Astrocyte (in vitro differentiated cells and primary cell): ENCODE measurements at regions not wholly inside any gene's neighbourhood (a gene's known extent, or its start where the extent isn't known, plus 50 kb on each side); places are given as distances from the start of the nearest gene placed in this dataset.

Experiments
- DNase-seq: peaks from one replicate; pipeline ENCODE4 v3.0.0-alpha.2; 2010; ENCODE audit warnings: low read depth
- FAIRE-seq: peaks from 2 replicates; lab custom pipeline; 2011; peaks lifted over from hg19 to GRCh38; lab: Jason Lieb, UNC
- H2AFZ ChIP-seq: 2 replicates; pipeline ENCODE4 v1.6.0; 2012; ENCODE audit warnings: low read depth, low read length, inconsistent platforms
- H3K27ac ChIP-seq: 2 replicates; pipeline ENCODE4 v1.5.1; 2011; ENCODE audit warnings: low read depth, low read length, inconsistent platforms
- H3K27me3 ChIP-seq: 2 replicates; pipeline ENCODE4 v1.6.0; 2011; ENCODE audit warnings: low read length, inconsistent platforms; ENCODE audit not compliant: insufficient read depth
- H3K36me3 ChIP-seq: 2 replicates; pipeline ENCODE4 v1.5.1; 2011; ENCODE audit warnings: low read length, inconsistent platforms; ENCODE audit not compliant: insufficient read depth
- H3K4me1 ChIP-seq: 2 replicates; pipeline ENCODE4 v1.5.1; 2011; ENCODE audit warnings: low read length, inconsistent platforms; ENCODE audit not compliant: insufficient read depth
- H3K4me2 ChIP-seq: 2 replicates; pipeline ENCODE4 v1.6.0; 2012; ENCODE audit warnings: low read length, inconsistent platforms
- H3K4me3 ChIP-seq: 2 replicates; pipeline ENCODE4 v1.5.1; 2011; ENCODE audit warnings: low read depth, mild to moderate bottlenecking, low read length, inconsistent platforms; ENCODE audit not compliant: insufficient read depth
- H3K79me2 ChIP-seq: 2 replicates; pipeline ENCODE4 v1.6.0; 2012; ENCODE audit warnings: mild to moderate bottlenecking, low read length, inconsistent platforms; ENCODE audit not compliant: insufficient read depth
- H3K9ac ChIP-seq: 2 replicates; pipeline ENCODE4 v1.6.0; 2012; ENCODE audit warnings: mild to moderate bottlenecking, low read length, inconsistent platforms
- H3K9me3 ChIP-seq: 2 replicates; pipeline ENCODE4 v1.5.1; 2012; ENCODE audit warnings: low read depth, mild to moderate bottlenecking, low read length, inconsistent platforms; ENCODE audit not compliant: insufficient read depth
- H4K20me1 ChIP-seq: 2 replicates; pipeline ENCODE4 v1.6.0; 2012; ENCODE audit warnings: low read length, inconsistent platforms; ENCODE audit not compliant: insufficient read depth
- H3K27ac Mint-ChIP-seq: one replicate; pipeline ENCODE4 v1.8.0; 2021; ENCODE audit warnings: mild to moderate bottlenecking, mixed read lengths; ENCODE audit not compliant: unreplicated experiment
- H3K27me3 Mint-ChIP-seq: one replicate; pipeline ENCODE4 v1.8.0; 2021; ENCODE audit warnings: low read depth, mixed read lengths; ENCODE audit not compliant: unreplicated experiment
- H3K36me3 Mint-ChIP-seq: one replicate; pipeline ENCODE4 v1.8.0; 2021; ENCODE audit warnings: low read depth, mixed read lengths; ENCODE audit not compliant: unreplicated experiment
- H3K4me1 Mint-ChIP-seq: one replicate; pipeline ENCODE4 v1.8.0; 2021; ENCODE audit warnings: low read depth, mixed read lengths; ENCODE audit not compliant: unreplicated experiment
- H3K4me3 Mint-ChIP-seq: one replicate; pipeline ENCODE4 v1.8.0; 2021; ENCODE audit warnings: mild to moderate bottlenecking, moderate library complexity, mixed read lengths; ENCODE audit not compliant: unreplicated experiment
- H3K9me3 Mint-ChIP-seq: one replicate; pipeline ENCODE4 v1.8.0; 2021; ENCODE audit warnings: mild to moderate bottlenecking, mixed read lengths; ENCODE audit not compliant: unreplicated experiment
- CTCF ChIP-seq: IDR thresholded peaks from 2 replicates; pipeline ENCODE4 v1.5.1; 2011; ENCODE audit warnings: low read depth, mild to moderate bottlenecking, inconsistent platforms, low read length, moderate library complexity; ENCODE audit not compliant: insufficient read depth
- EZH2 ChIP-seq: IDR thresholded peaks from 2 replicates; pipeline ENCODE4 v1.6.1; 2012; ENCODE audit warnings: mild to moderate bottlenecking, low read length, inconsistent platforms; ENCODE audit not compliant: insufficient read depth

DNA sequence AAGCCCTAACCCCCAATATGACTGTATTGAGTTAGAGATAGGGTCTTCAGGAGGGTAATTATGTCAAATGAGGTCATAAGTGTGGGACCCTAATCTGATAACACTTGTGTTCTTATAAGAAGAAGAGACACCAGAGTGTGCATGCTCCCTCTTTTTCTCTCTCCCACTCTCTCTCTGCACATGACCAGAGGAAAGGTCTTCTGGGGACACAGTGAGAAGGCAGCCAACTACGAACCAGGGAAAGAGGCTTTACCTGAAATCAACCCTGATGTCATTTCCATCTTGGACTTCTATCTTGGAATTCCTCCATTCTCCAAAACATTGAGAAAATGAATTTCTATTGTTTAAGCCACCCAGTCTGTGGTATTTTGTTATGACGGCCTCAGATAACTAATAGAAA lies 97.2 kb upstream of the MAD2L1 start:
- H3K36me3 Mint-ChIP-seq = no peaks in the 10 kb centered on the region
- no peak for FAIRE-seq
- no peak overlapping the region for H3K9ac ChIP-seq

DNA sequence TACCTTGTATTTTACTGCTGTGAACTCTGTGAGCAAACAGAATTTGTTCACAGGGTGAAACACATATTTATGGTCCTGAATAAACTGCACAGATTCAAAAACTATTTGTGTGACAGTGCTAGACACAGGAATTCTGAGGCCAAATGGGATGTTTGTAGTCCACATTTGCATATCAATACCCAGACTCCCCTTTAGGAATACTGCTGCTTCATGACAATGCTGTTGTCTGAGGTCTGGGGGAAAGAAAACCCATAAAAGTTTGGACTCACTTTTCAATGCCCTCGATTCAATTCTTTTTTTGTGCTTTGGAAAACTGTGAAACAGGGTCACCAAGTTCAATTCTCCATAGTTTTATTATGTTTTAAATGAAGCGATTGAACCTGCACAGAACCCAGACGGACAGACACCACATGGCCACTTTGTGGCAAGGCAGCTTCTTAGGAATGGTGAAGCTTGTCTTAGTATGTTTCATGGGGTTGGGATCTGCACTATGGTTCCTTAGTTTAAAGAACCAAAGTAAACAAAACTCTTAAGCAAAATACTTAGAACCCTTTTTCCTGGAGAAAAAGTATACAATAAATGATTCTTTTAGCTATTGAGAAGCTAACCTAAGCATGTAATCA lies 92.3 kb upstream of the MAD2L1 start:
- no peaks in the 10 kb centered on the region for H3K9me3 Mint-ChIP-seq
- no peaks in the 10 kb centered on the region for H3K4me1 Mint-ChIP-seq
- H3K27ac Mint-ChIP-seq = no peak overlapping the region
- FAIRE-seq = no peak
- TF ChIP-seq EZH2 (no peak), CTCF (no peak)
- no peaks in the 10 kb centered on the region for H3K9me3 ChIP-seq
- H3K4me3 Mint-ChIP-seq = no peak overlapping the region
- no peaks in the 10 kb centered on the region for H3K79me2 ChIP-seq
- H3K27me3 ChIP-seq = no peaks in the 10 kb centered on the region
- no peaks in the 10 kb centered on the region for H3K36me3 Mint-ChIP-seq
- H3K4me3 ChIP-seq = no peak overlapping the region
- H3K4me2 ChIP-seq = no peak overlapping the region
- no peak overlapping the region for H3K9ac ChIP-seq
- no peak overlapping the region for H2AFZ ChIP-seq
- H3K27me3 Mint-ChIP-seq = no peaks in the 10 kb centered on the region
- no peaks in the 10 kb centered on the region for H3K4me1 ChIP-seq
- H3K27ac ChIP-seq = no peak overlapping the region
- no peaks in the 10 kb centered on the region for H4K20me1 ChIP-seq
- no peaks in the 10 kb centered on the region for H3K36me3 ChIP-seq
- DNase-seq = no peak

More for the DNA sequence above, 97.2 kb upstream of the MAD2L1 start:
- Histone ChIP-seq H3K9me3 (no peaks in the 10 kb centered on the region), H3K27me3 (no peaks in the 10 kb centered on the region), H3K4me1 (no peaks in the 10 kb centered on the region), H2AFZ (no peak overlapping the region), H3K4me2 (no peak overlapping the region), H3K36me3 (no peaks in the 10 kb centered on the region), H3K79me2 (no peaks in the 10 kb centered on the region), H4K20me1 (no peaks in the 10 kb centered on the region), H3K4me3 (no peak overlapping the region), H3K27ac (no peak overlapping the region)
- Mint-ChIP-seq H3K4me3 (no peak overlapping the region), H3K4me1 (no peaks in the 10 kb centered on the region), H3K9me3 (no peaks in the 10 kb centered on the region), H3K27me3 (no peaks in the 10 kb centered on the region), H3K27ac (no peak overlapping the region)
- TF ChIP-seq CTCF = no peak
- TF ChIP-seq EZH2 = no peak
- no peak for DNase-seq

DNA sequence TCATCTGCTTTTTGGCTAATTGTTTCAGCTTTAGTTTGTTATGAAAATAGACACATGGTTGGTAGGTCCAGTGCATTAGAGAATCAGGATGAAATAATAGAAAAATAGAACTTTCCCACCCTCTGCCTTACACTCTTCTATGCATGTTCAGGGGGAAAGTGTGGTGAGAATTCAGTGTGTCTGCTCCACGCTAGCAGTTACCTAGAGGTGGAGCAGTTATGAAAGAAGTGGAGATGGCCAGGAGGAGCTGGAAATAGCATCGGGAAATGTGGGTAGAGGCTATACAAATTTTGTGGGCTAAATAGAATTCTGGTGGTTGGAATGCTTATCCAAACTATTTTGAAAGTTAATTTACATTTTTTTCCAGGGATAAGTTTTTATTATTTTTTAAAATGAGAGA lies 91.4 kb upstream of the MAD2L1 start:
- Histone ChIP-seq H3K36me3 (no peaks in the 10 kb centered on the region), H3K4me1 (no peaks in the 10 kb centered on the region), H3K9me3 (no peaks in the 10 kb centered on the region), H3K4me2 (no peak overlapping the region), H2AFZ (no peak overlapping the region), H4K20me1 (no peaks in the 10 kb centered on the region), H3K27me3 (no peaks in the 10 kb centered on the region), H3K79me2 (no peaks in the 10 kb centered on the region), H3K27ac (no peak overlapping the region), H3K4me3 (no peak overlapping the region), H3K9ac (no peak overlapping the region)
- Mint-ChIP-seq H3K4me3 (no peak overlapping the region), H3K27ac (no peak overlapping the region), H3K36me3 (no peaks in the 10 kb centered on the region), H3K27me3 (no peaks in the 10 kb centered on the region), H3K4me1 (no peaks in the 10 kb centered on the region), H3K9me3 (no peaks in the 10 kb centered on the region)
- no peak for TF ChIP-seq EZH2
- no peak for TF ChIP-seq CTCF
- DNase-seq = no peak
- no peak for FAIRE-seq
